Type B pancreatic cell (in vitro differentiated cells): ENCODE measurements at regions not wholly inside any gene's neighbourhood (a gene's known extent, or its start where the extent isn't known, plus 50 kb on each side); places are given as distances from the start of the nearest gene placed in this dataset.

ENCODE experiments used
- DNase-seq: peaks from one replicate; pipeline ENCODE4 v3.0.0; 2021; ENCODE audit warnings: mixed read lengths; ENCODE audit not compliant: unreplicated experiment; ENCODE audit errors: extremely low spot score
- H3K27ac Mint-ChIP-seq: 2 replicates; pipeline ENCODE4 v1.8.0; 2021; ENCODE audit warnings: mild to moderate bottlenecking, mixed read lengths
- H3K27me3 Mint-ChIP-seq: 2 replicates; pipeline ENCODE4 v1.8.0; 2021; ENCODE audit warnings: mixed read lengths
- H3K36me3 Mint-ChIP-seq: 2 replicates; pipeline ENCODE4 v1.8.0; 2021; ENCODE audit warnings: mixed read lengths
- H3K4me1 Mint-ChIP-seq: one replicate; pipeline ENCODE4 v1.8.0; 2021; ENCODE audit warnings: mixed read lengths; ENCODE audit not compliant: unreplicated experiment
- H3K4me3 Mint-ChIP-seq: 2 replicates; pipeline ENCODE4 v1.8.0; 2021; ENCODE audit warnings: mild to moderate bottlenecking, mixed read lengths
- H3K9me3 Mint-ChIP-seq: 2 replicates; pipeline ENCODE4 v1.8.0; 2021; ENCODE audit warnings: mixed read lengths
- TF ChIP-seq, protein P1 (sequence below): fragments of 200-600 bp; sonication (generic); conservative IDR thresholded peaks from 2 replicates; pipeline ENCODE4 v1.5.0; 2021; ENCODE audit warnings: antibody characterized with exemption, mild to moderate bottlenecking

GRCh38 chr20:61130156-61130555, 121.9 kb upstream of the CDH4 start:
- Mint-ChIP-seq H3K4me3 (no peak overlapping the region), H3K4me1 (peaks cover 6% of the 10 kb centered on the region), H3K27me3 (peaks cover 22% of the 10 kb centered on the region), H3K9me3 (no peaks in the 10 kb centered on the region), H3K36me3 (no peaks in the 10 kb centered on the region), H3K27ac (no peak overlapping the region)
- TF ChIP-seq, protein P1, sequence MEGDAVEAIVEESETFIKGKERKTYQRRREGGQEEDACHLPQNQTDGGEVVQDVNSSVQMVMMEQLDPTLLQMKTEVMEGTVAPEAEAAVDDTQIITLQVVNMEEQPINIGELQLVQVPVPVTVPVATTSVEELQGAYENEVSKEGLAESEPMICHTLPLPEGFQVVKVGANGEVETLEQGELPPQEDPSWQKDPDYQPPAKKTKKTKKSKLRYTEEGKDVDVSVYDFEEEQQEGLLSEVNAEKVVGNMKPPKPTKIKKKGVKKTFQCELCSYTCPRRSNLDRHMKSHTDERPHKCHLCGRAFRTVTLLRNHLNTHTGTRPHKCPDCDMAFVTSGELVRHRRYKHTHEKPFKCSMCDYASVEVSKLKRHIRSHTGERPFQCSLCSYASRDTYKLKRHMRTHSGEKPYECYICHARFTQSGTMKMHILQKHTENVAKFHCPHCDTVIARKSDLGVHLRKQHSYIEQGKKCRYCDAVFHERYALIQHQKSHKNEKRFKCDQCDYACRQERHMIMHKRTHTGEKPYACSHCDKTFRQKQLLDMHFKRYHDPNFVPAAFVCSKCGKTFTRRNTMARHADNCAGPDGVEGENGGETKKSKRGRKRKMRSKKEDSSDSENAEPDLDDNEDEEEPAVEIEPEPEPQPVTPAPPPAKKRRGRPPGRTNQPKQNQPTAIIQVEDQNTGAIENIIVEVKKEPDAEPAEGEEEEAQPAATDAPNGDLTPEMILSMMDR: no peak
- no peak for DNase-seq

DNA sequence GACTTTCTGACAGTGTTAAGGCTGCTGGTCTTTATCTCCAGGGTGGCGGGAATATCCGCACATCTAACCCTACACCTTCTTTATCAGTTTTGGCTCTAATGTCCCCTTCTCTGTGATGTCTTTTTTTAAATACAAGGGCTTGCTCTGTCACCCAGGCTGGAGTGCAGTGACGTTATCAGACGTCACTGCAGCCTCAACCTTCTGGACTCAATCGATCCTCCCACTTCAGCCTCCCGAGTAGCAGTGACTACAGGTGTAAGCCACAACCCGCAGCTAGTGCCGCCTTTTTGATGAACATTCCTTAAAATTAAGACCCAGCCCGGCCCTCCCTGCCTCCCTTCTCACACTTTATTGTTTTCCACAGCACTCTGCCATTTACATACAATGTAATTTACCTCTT, 120.1 kb upstream of the CDH4 start:
- TF ChIP-seq, protein P1: no peak
- H3K4me3 Mint-ChIP-seq: no peak overlapping the region
- H3K27ac Mint-ChIP-seq: no peak overlapping the region
- H3K36me3 Mint-ChIP-seq: no peaks in the 10 kb centered on the region
- DNase-seq: no peak
- H3K9me3 Mint-ChIP-seq: no peaks in the 10 kb centered on the region
- H3K27me3 Mint-ChIP-seq: peaks cover 25% of the 10 kb centered on the region
- H3K4me1 Mint-ChIP-seq: peaks cover 12% of the 10 kb centered on the region

- no peaks in the 10 kb centered on the region for H3K36me3 Mint-ChIP-seq
- no peak for DNase-seq
- no peaks in the 10 kb centered on the region for H3K9me3 Mint-ChIP-seq
- TF ChIP-seq, protein P1: no peak
- peaks cover 12% of the 10 kb centered on the region for H3K4me1 Mint-ChIP-seq
- peaks cover 28% of the 10 kb centered on the region for H3K27me3 Mint-ChIP-seq
- H3K27ac Mint-ChIP-seq: no peak overlapping the region
- no peak overlapping the region for H3K4me3 Mint-ChIP-seq
These were observed 118.5 kb upstream of the CDH4 start for GRCh38 chr20:61133611-61134010.

- Mint-ChIP-seq H3K36me3 (no peaks in the 10 kb centered on the region), H3K4me3 (no peak overlapping the region), H3K4me1 (peaks cover 12% of the 10 kb centered on the region), H3K27me3 (peaks cover 31% of the 10 kb centered on the region), H3K27ac (no peak overlapping the region), H3K9me3 (no peaks in the 10 kb centered on the region)
- no peak for DNase-seq
- TF ChIP-seq, protein P1: no peak
These were observed 117.6 kb upstream of the CDH4 start for GRCh38 chr20:61134296-61135030.

GRCh38 chr20:61135266-61135665, 116.8 kb upstream of the CDH4 start:
- Mint-ChIP-seq H3K4me1 (peaks cover 12% of the 10 kb centered on the region), H3K27ac (no peak overlapping the region), H3K9me3 (no peaks in the 10 kb centered on the region), H3K4me3 (no peak overlapping the region), H3K27me3 (peaks cover 28% of the 10 kb centered on the region), H3K36me3 (no peaks in the 10 kb centered on the region)
- no peak for DNase-seq
- TF ChIP-seq, protein P1: no peak

- Mint-ChIP-seq H3K9me3 (no peaks in the 10 kb centered on the region), H3K27me3 (peaks cover 22% of the 10 kb centered on the region), H3K4me3 (no peak overlapping the region), H3K36me3 (no peaks in the 10 kb centered on the region), H3K4me1 (peaks cover 12% of the 10 kb centered on the region), H3K27ac (no peak overlapping the region)
- DNase-seq: no peak
- TF ChIP-seq, protein P1: no peak
These were observed 116.1 kb upstream of the CDH4 start for GRCh38 chr20:61135968-61136367.
